ENCODE measurements at regions not wholly inside any gene's neighbourhood (a gene's known extent, or its start where the extent isn't known, plus 50 kb on each side); places are given as distances from the start of the nearest gene placed in this dataset.

- no peak for TF ChIP-seq CTCF (IDR thresholded peaks at IDR 0.05)
- ATAC-seq (ENCODE audit: low FRiP score) (no peak), DNase-seq (ENCODE audit: low spot score) (no peak)
These were observed 244.0 kb upstream of the TBC1D5 start for GRCh38 chr3:17986348-17986816.

- ATAC-seq (ENCODE audit: low FRiP score) (no peak), DNase-seq (ENCODE audit: low spot score) (no peak)
- no peak for TF ChIP-seq CTCF (IDR thresholded peaks at IDR 0.05)
These were observed 243.4 kb upstream of the TBC1D5 start for GRCh38 chr3:17985658-17986347.

- DNase-seq (ENCODE audit: low spot score) = no peak
- no peak for ATAC-seq (ENCODE audit: low FRiP score)
- TF ChIP-seq CTCF (IDR thresholded peaks at IDR 0.05) = no peak
These were observed 240.7 kb upstream of the TBC1D5 start for GRCh38 chr3:17983106-17983505.

GRCh38 chr3:17982211-17982880 lies 239.9 kb upstream of the TBC1D5 start:
- DNase-seq (ENCODE audit: low spot score) (no peak), ATAC-seq (ENCODE audit: low FRiP score) (no peak)
- no peak for TF ChIP-seq CTCF (IDR thresholded peaks at IDR 0.05)

GRCh38 chr3:17980863-17981262 lies 238.4 kb upstream of the TBC1D5 start:
- no peak for ATAC-seq (ENCODE audit: low FRiP score)
- TF ChIP-seq CTCF (IDR thresholded peaks at IDR 0.05) = no peak

GRCh38 chr3:17979911-17980310 lies 237.5 kb upstream of the TBC1D5 start:
- ATAC-seq (ENCODE audit: low FRiP score) = no peak
- no peak for TF ChIP-seq CTCF (IDR thresholded peaks at IDR 0.05)
- DNase-seq (ENCODE audit: low spot score) = no peak

More at GRCh38 chr3:17980863-17981262, 238.4 kb upstream of the TBC1D5 start:
- no peak for DNase-seq (ENCODE audit: low spot score)

- ATAC-seq (ENCODE audit: low FRiP score) (no peak), DNase-seq (ENCODE audit: low spot score) (no peak)
- TF ChIP-seq CTCF (IDR thresholded peaks at IDR 0.05) = no peak
These were observed 236.8 kb upstream of the TBC1D5 start for GRCh38 chr3:17979252-17979651.
